ENCODE measurements at regions not wholly inside any gene's neighbourhood (a gene's known extent, or its start where the extent isn't known, plus 50 kb on each side); places are given as distances from the start of the nearest gene placed in this dataset.
"Not testable (repeated sequence)": the region's sequence is repeated elsewhere in the genome, so short reads cannot be mapped to it uniquely, and the experiment has no call there.

- DNase-seq, result no peak
Measured at GRCh38 chr11:15662285-15662684, 547.6 kb downstream of the INSC start.

- peak; percentile 47 for DNase-seq
Measured at GRCh38 chr11:15663777-15664218, 549.1 kb downstream of the INSC start.

GRCh38 chr11:15665368-15665871, 550.7 kb downstream of the INSC start:
- no peak for DNase-seq

- no peak for DNase-seq
Measured at GRCh38 chr11:15667127-15667725, 552.5 kb downstream of the INSC start.

GRCh38 chr11:15668718-15669117, 554.0 kb downstream of the INSC start:
- no peak for DNase-seq

GRCh38 chr11:15670520-15671070, 555.9 kb downstream of the INSC start:
- DNase-seq, result no peak

GRCh38 chr11:15671216-15671615, 556.5 kb downstream of the INSC start:
- DNase-seq, result no peak

GRCh38 chr11:15672825-15673224, 558.1 kb downstream of the INSC start:
- no peak for DNase-seq

- DNase-seq, result no peak
Measured at GRCh38 chr11:15673408-15673831, 558.7 kb downstream of the INSC start.

- DNase-seq, result no peak
Measured at GRCh38 chr11:15674756-15675155, 560.0 kb downstream of the INSC start.

GRCh38 chr11:15675683-15676082, 561.0 kb downstream of the INSC start:
- no peak for DNase-seq

GRCh38 chr11:15677181-15677580, 562.5 kb downstream of the INSC start:
- DNase-seq, result no peak

GRCh38 chr11:15683528-15683927, 568.8 kb downstream of the INSC start:
- DNase-seq, result no peak

GRCh38 chr11:15685306-15685705, 570.6 kb downstream of the INSC start:
- no peak for DNase-seq

GRCh38 chr11:15686259-15686658, 571.5 kb downstream of the INSC start:
- DNase-seq, result not testable (repeated sequence)

- DNase-seq, result no peak
Measured at GRCh38 chr11:15687342-15687741, 572.6 kb downstream of the INSC start.

GRCh38 chr11:15688351-15688792, 573.6 kb downstream of the INSC start:
- DNase-seq, result no peak

GRCh38 chr11:15690320-15690719, 575.6 kb downstream of the INSC start:
- DNase-seq, result no peak

GRCh38 chr11:15692739-15693138, 578.0 kb downstream of the INSC start:
- DNase-seq, result no peak

- DNase-seq, result no peak
Measured at GRCh38 chr11:15695096-15695721, 580.5 kb downstream of the INSC start.

- no peak for DNase-seq
Measured at GRCh38 chr11:15696069-15696468, 581.3 kb downstream of the INSC start.

- no peak for DNase-seq
Measured at GRCh38 chr11:15697437-15698236, 582.9 kb downstream of the INSC start.

- DNase-seq, result no peak
Measured at GRCh38 chr11:15698855-15699254, 584.1 kb downstream of the INSC start.
